ENCODE measurements at regions not wholly inside any gene's neighbourhood (a gene's known extent, or its start where the extent isn't known, plus 50 kb on each side); places are given as distances from the start of the nearest gene placed in this dataset.

DNA sequence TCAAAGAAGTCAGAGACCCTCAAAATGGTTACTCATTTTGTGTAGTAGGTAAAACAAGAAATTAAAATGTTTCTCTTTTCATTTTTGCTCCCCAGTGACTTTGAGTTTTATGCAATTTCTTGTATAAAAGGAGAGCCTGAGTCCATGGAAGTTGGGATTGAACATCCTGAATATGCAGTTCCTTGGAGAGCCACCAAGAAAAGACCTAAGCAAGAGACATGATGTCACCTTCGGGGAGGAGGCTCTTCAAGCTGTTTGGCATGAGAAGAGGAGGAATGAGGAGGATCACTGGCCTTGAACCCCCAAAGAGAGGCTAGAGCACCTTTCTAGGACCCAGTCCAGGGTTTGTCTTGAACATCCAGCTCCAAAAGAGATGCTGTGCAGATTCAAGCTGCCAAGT is 62.3 kb upstream of the CALM2 start:
- TF ChIP-seq, protein P1, sequence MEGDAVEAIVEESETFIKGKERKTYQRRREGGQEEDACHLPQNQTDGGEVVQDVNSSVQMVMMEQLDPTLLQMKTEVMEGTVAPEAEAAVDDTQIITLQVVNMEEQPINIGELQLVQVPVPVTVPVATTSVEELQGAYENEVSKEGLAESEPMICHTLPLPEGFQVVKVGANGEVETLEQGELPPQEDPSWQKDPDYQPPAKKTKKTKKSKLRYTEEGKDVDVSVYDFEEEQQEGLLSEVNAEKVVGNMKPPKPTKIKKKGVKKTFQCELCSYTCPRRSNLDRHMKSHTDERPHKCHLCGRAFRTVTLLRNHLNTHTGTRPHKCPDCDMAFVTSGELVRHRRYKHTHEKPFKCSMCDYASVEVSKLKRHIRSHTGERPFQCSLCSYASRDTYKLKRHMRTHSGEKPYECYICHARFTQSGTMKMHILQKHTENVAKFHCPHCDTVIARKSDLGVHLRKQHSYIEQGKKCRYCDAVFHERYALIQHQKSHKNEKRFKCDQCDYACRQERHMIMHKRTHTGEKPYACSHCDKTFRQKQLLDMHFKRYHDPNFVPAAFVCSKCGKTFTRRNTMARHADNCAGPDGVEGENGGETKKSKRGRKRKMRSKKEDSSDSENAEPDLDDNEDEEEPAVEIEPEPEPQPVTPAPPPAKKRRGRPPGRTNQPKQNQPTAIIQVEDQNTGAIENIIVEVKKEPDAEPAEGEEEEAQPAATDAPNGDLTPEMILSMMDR (conservative IDR thresholded peaks at IDR 0.05): no peak
- no peak for TF ChIP-seq EZH2 (IDR thresholded peaks at IDR 0.05; ENCODE audit: low read depth)

Measured in PC-9 (cell line).